PC-3 (cell line): ENCODE measurements at regions not wholly inside any gene's neighbourhood (a gene's known extent, or its start where the extent isn't known, plus 50 kb on each side); places are given as distances from the start of the nearest gene placed in this dataset.

ENCODE experiments used
- CTCF ChIP-seq: fragments of 300-600 bp; sonication (generic); conservative IDR thresholded peaks from 2 replicates; pipeline ENCODE4 v1.5.1; 2017; ENCODE audit warnings: antibody characterized with exemption, low read depth, mild to moderate bottlenecking, low read length
- EZH2 ChIP-seq: fragments of 300-600 bp; sonication (generic); IDR thresholded peaks from one replicate; pipeline ENCODE4 v1.6.1; 2017; ENCODE audit warnings: antibody characterized with exemption, mild to moderate bottlenecking, low read length; ENCODE audit not compliant: unreplicated experiment

- TF ChIP-seq CTCF (no peak), EZH2 (no peak)
Measured at GRCh38 chr18:73879766-73880165, 267.9 kb downstream of the FBXO15 start.
